MM.1S (cell line): ENCODE measurements at regions not wholly inside any gene's neighbourhood (a gene's known extent, or its start where the extent isn't known, plus 50 kb on each side); places are given as distances from the start of the nearest gene placed in this dataset.
"Not testable (repeated sequence)": the region's sequence is repeated elsewhere in the genome, so short reads cannot be mapped to it uniquely, and the experiment has no call there.

Experiments used
- DNase-seq: peaks from one replicate; pipeline ENCODE4 v3.0.0-alpha.2; 2015
- H2AFZ ChIP-seq: fragments of 300-600 bp; sonication (generic); 2 replicates; pipeline ENCODE4 v1.6.0; 2016; ENCODE audit warnings: antibody characterized with exemption, low read length
- H3F3A ChIP-seq: fragments of 300-600 bp; sonication (generic); 2 replicates; pipeline ENCODE4 v1.6.1; 2016; ENCODE audit warnings: mild to moderate bottlenecking, antibody characterized with exemption, low read length, moderate library complexity, mixed read lengths; ENCODE audit not compliant: insufficient read depth
- H3K27ac ChIP-seq: fragments of 300-600 bp; sonication (generic); 2 replicates; pipeline ENCODE4 v1.5.1; 2016; ENCODE audit warnings: mild to moderate bottlenecking, low read length
- H3K27me3 ChIP-seq: fragments of 300-600 bp; sonication (generic); replicated peaks from 2 replicates; pipeline ENCODE4 v1.6.0; 2016; ENCODE audit warnings: low read length; ENCODE audit not compliant: insufficient read depth
- H3K36me3 ChIP-seq: fragments of 300-600 bp; sonication (generic); replicated peaks from 2 replicates; pipeline ENCODE4 v1.6.1; 2016; ENCODE audit warnings: mild to moderate bottlenecking, low read length, mixed read lengths; ENCODE audit not compliant: insufficient read depth
- H3K4me1 ChIP-seq: fragments of 300-600 bp; sonication (generic); 2 replicates; pipeline ENCODE4 v1.6.1; 2016; ENCODE audit warnings: low read length, mixed read lengths
- H3K4me2 ChIP-seq: fragments of 300-600 bp; sonication (generic); 2 replicates; pipeline ENCODE4 v1.6.0; 2016; ENCODE audit warnings: low read depth, low read length
- H3K4me3 ChIP-seq: fragments of 300-600 bp; sonication (generic); 2 replicates; pipeline ENCODE4 v1.5.1; 2016; ENCODE audit warnings: low read length, mixed read lengths
- H3K79me2 ChIP-seq: fragments of 300-600 bp; sonication (generic); 2 replicates; pipeline ENCODE4 v1.6.1; 2016; ENCODE audit warnings: mixed run types, low read length, mixed read lengths
- H3K9ac ChIP-seq: fragments of 300-600 bp; sonication (generic); 2 replicates; pipeline ENCODE4 v1.6.1; 2016; ENCODE audit warnings: low read length, mixed read lengths
- H3K9me2 ChIP-seq: fragments of 300-600 bp; sonication (generic); replicated peaks from 2 replicates; pipeline ENCODE4 v1.6.1; 2016; ENCODE audit warnings: mild to moderate bottlenecking, low read length, mixed read lengths; ENCODE audit not compliant: insufficient read depth
- H3K9me3 ChIP-seq: fragments of 300-600 bp; sonication (generic); replicated peaks from 2 replicates; pipeline ENCODE4 v1.6.1; 2016; ENCODE audit warnings: mild to moderate bottlenecking, low read length, mixed read lengths; ENCODE audit not compliant: insufficient read depth
- H4K20me1 ChIP-seq: fragments of 300-600 bp; sonication (generic); 2 replicates; pipeline ENCODE4 v1.6.1; 2016; ENCODE audit warnings: mild to moderate bottlenecking, low read length, moderate library complexity, mixed read lengths; ENCODE audit not compliant: insufficient read depth
- EZH2 ChIP-seq: fragments of 300-600 bp; sonication (generic); optimal IDR thresholded peaks from 2 replicates; pipeline ENCODE3; 2017; ENCODE audit warnings: low read depth, mild to moderate bottlenecking, antibody characterized with exemption, low read length, mixed read lengths
- EZH2phosphoT487 ChIP-seq: fragments of 300-600 bp; sonication (generic); IDR thresholded peaks from 2 replicates; pipeline ENCODE4 v1.6.1; 2018; ENCODE audit warnings: antibody characterized with exemption, low read length
- TF ChIP-seq, protein P1 (sequence below): fragments of 300-600 bp; sonication (generic); IDR thresholded peaks from 2 replicates; pipeline ENCODE4 v1.5.1; 2016; ENCODE audit warnings: antibody characterized with exemption, low read length, mixed read lengths

DNA sequence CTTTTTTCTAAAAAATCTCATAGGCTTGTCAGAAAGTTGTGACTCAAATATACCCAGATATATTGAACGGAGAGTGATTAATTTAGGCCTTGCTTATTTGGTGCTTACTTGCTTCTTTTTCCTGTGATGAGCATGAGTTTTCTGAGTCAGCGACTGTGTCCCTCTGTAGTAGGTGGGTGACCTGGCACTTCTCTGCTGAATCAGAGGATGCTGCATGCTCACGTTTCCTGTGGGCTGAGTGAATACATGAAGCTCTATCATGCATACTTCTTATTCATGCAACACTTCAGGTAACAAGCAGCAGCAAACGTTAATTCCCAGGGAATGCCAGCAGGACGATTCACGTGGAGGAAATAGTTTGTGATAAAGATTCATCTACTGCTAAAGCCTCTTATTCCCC, 245.0 kb downstream of the KLF5 start:
- Histone ChIP-seq H2AFZ (no peak overlapping the region), H3K9ac (no peak overlapping the region), H3K4me3 (no peak overlapping the region), H4K20me1 (no peaks in the 10 kb centered on the region), H3K4me2 (no peak overlapping the region), H3K9me2 (no peaks in the 10 kb centered on the region), H3K27ac (no peak overlapping the region), H3K79me2 (no peaks in the 10 kb centered on the region), H3F3A (no peaks in the 10 kb centered on the region), H3K4me1 (no peaks in the 10 kb centered on the region), H3K27me3 (no peaks in the 10 kb centered on the region), H3K36me3 (no peaks in the 10 kb centered on the region), H3K9me3 (no peaks in the 10 kb centered on the region)
- TF ChIP-seq, protein P1, sequence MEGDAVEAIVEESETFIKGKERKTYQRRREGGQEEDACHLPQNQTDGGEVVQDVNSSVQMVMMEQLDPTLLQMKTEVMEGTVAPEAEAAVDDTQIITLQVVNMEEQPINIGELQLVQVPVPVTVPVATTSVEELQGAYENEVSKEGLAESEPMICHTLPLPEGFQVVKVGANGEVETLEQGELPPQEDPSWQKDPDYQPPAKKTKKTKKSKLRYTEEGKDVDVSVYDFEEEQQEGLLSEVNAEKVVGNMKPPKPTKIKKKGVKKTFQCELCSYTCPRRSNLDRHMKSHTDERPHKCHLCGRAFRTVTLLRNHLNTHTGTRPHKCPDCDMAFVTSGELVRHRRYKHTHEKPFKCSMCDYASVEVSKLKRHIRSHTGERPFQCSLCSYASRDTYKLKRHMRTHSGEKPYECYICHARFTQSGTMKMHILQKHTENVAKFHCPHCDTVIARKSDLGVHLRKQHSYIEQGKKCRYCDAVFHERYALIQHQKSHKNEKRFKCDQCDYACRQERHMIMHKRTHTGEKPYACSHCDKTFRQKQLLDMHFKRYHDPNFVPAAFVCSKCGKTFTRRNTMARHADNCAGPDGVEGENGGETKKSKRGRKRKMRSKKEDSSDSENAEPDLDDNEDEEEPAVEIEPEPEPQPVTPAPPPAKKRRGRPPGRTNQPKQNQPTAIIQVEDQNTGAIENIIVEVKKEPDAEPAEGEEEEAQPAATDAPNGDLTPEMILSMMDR, result no peak
- TF ChIP-seq EZH2 (no peak), EZH2phosphoT487 (no peak)
- no peak for DNase-seq

DNA sequence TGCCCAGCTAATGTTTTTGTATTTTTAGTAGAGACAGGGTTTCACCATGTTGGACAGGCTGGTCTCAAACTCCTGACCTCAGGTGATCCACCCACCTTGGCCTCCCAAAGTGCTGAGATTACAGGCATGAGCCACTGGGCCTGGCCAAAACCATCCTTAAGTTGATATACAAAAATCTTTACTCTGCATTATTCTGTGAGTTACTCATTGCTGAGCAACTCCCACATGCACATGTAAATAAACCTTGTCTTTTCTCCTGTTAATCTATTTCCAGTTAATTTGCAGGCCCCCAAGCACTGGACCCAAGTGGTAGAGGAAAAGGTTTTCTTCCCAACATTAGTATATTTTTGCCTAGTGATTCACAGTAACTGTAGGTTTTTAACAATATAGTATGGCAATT, 242.8 kb downstream of the KLF5 start:
- DNase-seq, H3K4me3 ChIP-seq, H2AFZ ChIP-seq, H3K4me1 ChIP-seq, H3K9me2 ChIP-seq, H3K79me2 ChIP-seq, H3F3A ChIP-seq, H3K9ac ChIP-seq, H3K9me3 ChIP-seq, H3K4me2 ChIP-seq, H3K36me3 ChIP-seq, H4K20me1 ChIP-seq, H3K27ac ChIP-seq, H3K27me3 ChIP-seq: not testable (repeated sequence)

GRCh38 chr13:73300718-73301425, 242.1 kb downstream of the KLF5 start:
- no peak overlapping the region for H3K27ac ChIP-seq
- TF ChIP-seq EZH2phosphoT487, result no peak
- TF ChIP-seq EZH2, result no peak
- TF ChIP-seq, protein P1, result no peak
- no peak overlapping the region for H3K4me2 ChIP-seq
- no peaks in the 10 kb centered on the region for H3K79me2 ChIP-seq
- H4K20me1 ChIP-seq, result no peaks in the 10 kb centered on the region
- H3K4me1 ChIP-seq, result no peaks in the 10 kb centered on the region
- H3K27me3 ChIP-seq, result no peaks in the 10 kb centered on the region
- H3K9ac ChIP-seq, result no peak overlapping the region
- H3K9me2 ChIP-seq, result no peaks in the 10 kb centered on the region
- H3F3A ChIP-seq, result no peaks in the 10 kb centered on the region
- no peak for DNase-seq
- no peak overlapping the region for H2AFZ ChIP-seq
- no peaks in the 10 kb centered on the region for H3K36me3 ChIP-seq
- H3K9me3 ChIP-seq, result no peaks in the 10 kb centered on the region
- H3K4me3 ChIP-seq, result no peak overlapping the region

GRCh38 chr13:73299787-73300186, 241.0 kb downstream of the KLF5 start:
- Histone ChIP-seq H3K9ac (no peak overlapping the region), H3K27ac (no peak overlapping the region), H2AFZ (no peak overlapping the region), H4K20me1 (no peaks in the 10 kb centered on the region), H3K9me2 (no peaks in the 10 kb centered on the region), H3K27me3 (no peaks in the 10 kb centered on the region), H3K4me1 (no peaks in the 10 kb centered on the region), H3K4me3 (no peak overlapping the region), H3K9me3 (no peaks in the 10 kb centered on the region), H3K79me2 (no peaks in the 10 kb centered on the region), H3F3A (no peaks in the 10 kb centered on the region), H3K4me2 (no peak overlapping the region), H3K36me3 (no peaks in the 10 kb centered on the region)
- DNase-seq, result no peak
- TF ChIP-seq EZH2 (no peak), EZH2phosphoT487 (no peak)
- TF ChIP-seq, protein P1, result no peak
